OCI-LY1 (cell line): ENCODE measurements at regions not wholly inside any gene's neighbourhood (a gene's known extent, or its start where the extent isn't known, plus 50 kb on each side); places are given as distances from the start of the nearest gene placed in this dataset.

ENCODE experiments used
- H2AFZ ChIP-seq: fragments of 200-600 bp; sonication (generic), shearing (Covaris generic); 2 replicates; pipeline ENCODE4 v1.6.0; 2014; ENCODE audit warnings: antibody characterized with exemption, mild to moderate bottlenecking, low read length
- H3F3A ChIP-seq: fragments of 200-600 bp; sonication (generic), shearing (Covaris generic); 2 replicates; pipeline ENCODE4 v1.6.0; 2014; ENCODE audit warnings: mild to moderate bottlenecking, antibody characterized with exemption, low read length, moderate library complexity; ENCODE audit not compliant: insufficient read depth
- H3K27ac ChIP-seq: fragments of 200-600 bp; sonication (generic); 2 replicates; pipeline ENCODE4 v1.5.1; 2014; ENCODE audit warnings: low read length, mixed run types, mild to moderate bottlenecking, low read depth; ENCODE audit not compliant: poor library complexity, severe bottlenecking
- H3K27me3 ChIP-seq: fragments of 200-600 bp; sonication (generic); 2 replicates; pipeline ENCODE4 v1.6.0; 2014; ENCODE audit warnings: antibody characterized with exemption, mild to moderate bottlenecking, low read length, moderate library complexity; ENCODE audit not compliant: insufficient read depth
- H3K36me3 ChIP-seq: fragments of 200-600 bp; sonication (generic); 2 replicates; pipeline ENCODE4 v1.6.1; 2014; ENCODE audit warnings: mild to moderate bottlenecking, antibody characterized with exemption, low read length, moderate library complexity, mixed read lengths; ENCODE audit not compliant: insufficient read depth
- H3K4me1 ChIP-seq: fragments of 200-600 bp; sonication (generic); 2 replicates; pipeline ENCODE4 v1.5.1; 2014; ENCODE audit warnings: mild to moderate bottlenecking, low read length, moderate library complexity; ENCODE audit not compliant: insufficient read depth, severe bottlenecking
- H3K4me2 ChIP-seq: fragments of 200-600 bp; sonication (generic), shearing (Covaris generic); 2 replicates; pipeline ENCODE4 v1.6.1; 2014; ENCODE audit warnings: low read length
- H3K4me3 ChIP-seq: fragments of 200-600 bp; sonication (generic); 2 replicates; pipeline ENCODE4 v1.5.1; 2014; ENCODE audit warnings: low read length, low read depth, mild to moderate bottlenecking, mixed read lengths; ENCODE audit not compliant: poor library complexity, severe bottlenecking
- H3K79me2 ChIP-seq: fragments of 200-600 bp; shearing (Covaris generic); 2 replicates; pipeline ENCODE4 v1.6.1; 2016; ENCODE audit warnings: mixed run types, low read length, mixed read lengths; ENCODE audit not compliant: insufficient read depth
- H3K9ac ChIP-seq: fragments of 200-600 bp; sonication (generic), shearing (Covaris generic); 2 replicates; pipeline ENCODE4 v1.6.1; 2014; ENCODE audit warnings: mild to moderate bottlenecking, low read length, mixed read lengths
- H3K9me2 ChIP-seq: fragments of 200-600 bp; sonication (generic), shearing (Covaris generic); 2 replicates; pipeline ENCODE4 v1.6.1; 2014; ENCODE audit warnings: low read depth, mild to moderate bottlenecking, low read length, mixed read lengths
- H3K9me3 ChIP-seq: fragments of 200-600 bp; shearing (Covaris generic); 2 replicates; pipeline ENCODE4 v1.6.1; 2014; ENCODE audit warnings: low read length, mixed read lengths
- H4K20me1 ChIP-seq: fragments of 200-600 bp; sonication (generic), shearing (Covaris generic); 2 replicates; pipeline ENCODE4 v1.6.0; 2016; ENCODE audit warnings: mild to moderate bottlenecking, low read length; ENCODE audit not compliant: insufficient read depth
- CTCF ChIP-seq: fragments of 200-600 bp; sonication (generic), shearing (Covaris generic); IDR thresholded peaks from 2 replicates; pipeline ENCODE4 v1.5.1; 2017; ENCODE audit warnings: mild to moderate bottlenecking, antibody characterized with exemption, low read length, moderate library complexity, mixed read lengths
- EZH2 ChIP-seq: fragments of 200-600 bp; sonication (generic), shearing (Covaris generic); IDR thresholded peaks from 2 replicates; pipeline ENCODE4 v1.8.0; 2017; ENCODE audit warnings: borderline replicate concordance, mixed run types, mild to moderate bottlenecking, antibody characterized with exemption, low read length, moderate library complexity, mixed read lengths

- no peaks in the 10 kb centered on the region for H3K4me1 ChIP-seq
- no peak overlapping the region for H3K9ac ChIP-seq
- no peaks in the 10 kb centered on the region for H3K36me3 ChIP-seq
- no peaks in the 10 kb centered on the region for H3F3A ChIP-seq
- no peak overlapping the region for H3K4me3 ChIP-seq
- no peak overlapping the region for H3K27ac ChIP-seq
- H3K9me2 ChIP-seq: no peaks in the 10 kb centered on the region
- no peaks in the 10 kb centered on the region for H3K27me3 ChIP-seq
- no peaks in the 10 kb centered on the region for H4K20me1 ChIP-seq
- no peak overlapping the region for H3K4me2 ChIP-seq
- TF ChIP-seq EZH2 (no peak), CTCF (no peak)
- H3K79me2 ChIP-seq: no peaks in the 10 kb centered on the region
- H3K9me3 ChIP-seq: no peaks in the 10 kb centered on the region
- H2AFZ ChIP-seq: no peak overlapping the region
Measured at GRCh38 chr10:3877211-3878000, 92.4 kb upstream of the KLF6 start.

- no peaks in the 10 kb centered on the region for H3K79me2 ChIP-seq
- no peaks in the 10 kb centered on the region for H3K9me3 ChIP-seq
- no peak overlapping the region for H2AFZ ChIP-seq
- H4K20me1 ChIP-seq: no peaks in the 10 kb centered on the region
- H3K9ac ChIP-seq: no peak overlapping the region
- H3K36me3 ChIP-seq: no peaks in the 10 kb centered on the region
- no peak overlapping the region for H3K27ac ChIP-seq
- H3F3A ChIP-seq: no peaks in the 10 kb centered on the region
- no peaks in the 10 kb centered on the region for H3K27me3 ChIP-seq
- H3K4me1 ChIP-seq: no peaks in the 10 kb centered on the region
- no peak overlapping the region for H3K4me2 ChIP-seq
- H3K9me2 ChIP-seq: no peaks in the 10 kb centered on the region
- TF ChIP-seq EZH2: no peak
- TF ChIP-seq CTCF: no peak
- H3K4me3 ChIP-seq: no peak overlapping the region
Measured at GRCh38 chr10:3876350-3876962, 91.4 kb upstream of the KLF6 start.

- H3K79me2 ChIP-seq: no peaks in the 10 kb centered on the region
- no peak overlapping the region for H3K27ac ChIP-seq
- H3K9me2 ChIP-seq: no peaks in the 10 kb centered on the region
- no peaks in the 10 kb centered on the region for H3K27me3 ChIP-seq
- H2AFZ ChIP-seq: no peak overlapping the region
- no peaks in the 10 kb centered on the region for H3F3A ChIP-seq
- H3K4me3 ChIP-seq: no peak overlapping the region
- no peaks in the 10 kb centered on the region for H3K9me3 ChIP-seq
- H3K9ac ChIP-seq: no peak overlapping the region
- H3K36me3 ChIP-seq: no peaks in the 10 kb centered on the region
- H3K4me2 ChIP-seq: no peak overlapping the region
- no peak for TF ChIP-seq EZH2
- TF ChIP-seq CTCF: no peak
- H4K20me1 ChIP-seq: no peaks in the 10 kb centered on the region
- H3K4me1 ChIP-seq: no peaks in the 10 kb centered on the region
Measured at GRCh38 chr10:3875842-3876235, 90.8 kb upstream of the KLF6 start.
